GM21447 (cell line): ENCODE measurements at regions not wholly inside any gene's neighbourhood (a gene's known extent, or its start where the extent isn't known, plus 50 kb on each side); places are given as distances from the start of the nearest gene placed in this dataset.
"Not testable (repeated sequence)": the region's sequence is repeated elsewhere in the genome, so short reads cannot be mapped to it uniquely, and the experiment has no call there.

Source experiments
- ATAC-seq: cut with Tn5 transposase; IDR thresholded peaks from one replicate; pipeline ENCODE4 v1.9.1; 2021; ENCODE audit not compliant: unreplicated experiment

- ATAC-seq = not testable (repeated sequence)
Observed at GRCh38 chr3:125915437-125915787, 53.6 kb upstream of the ROPN1B start.

- peak; percentile 81 for ATAC-seq
Observed at GRCh38 chr3:125915792-125916375, 53.1 kb upstream of the ROPN1B start.

- ATAC-seq = peak; percentile 66
Observed at GRCh38 chr3:125916376-125916978, 52.5 kb upstream of the ROPN1B start.

DNA sequence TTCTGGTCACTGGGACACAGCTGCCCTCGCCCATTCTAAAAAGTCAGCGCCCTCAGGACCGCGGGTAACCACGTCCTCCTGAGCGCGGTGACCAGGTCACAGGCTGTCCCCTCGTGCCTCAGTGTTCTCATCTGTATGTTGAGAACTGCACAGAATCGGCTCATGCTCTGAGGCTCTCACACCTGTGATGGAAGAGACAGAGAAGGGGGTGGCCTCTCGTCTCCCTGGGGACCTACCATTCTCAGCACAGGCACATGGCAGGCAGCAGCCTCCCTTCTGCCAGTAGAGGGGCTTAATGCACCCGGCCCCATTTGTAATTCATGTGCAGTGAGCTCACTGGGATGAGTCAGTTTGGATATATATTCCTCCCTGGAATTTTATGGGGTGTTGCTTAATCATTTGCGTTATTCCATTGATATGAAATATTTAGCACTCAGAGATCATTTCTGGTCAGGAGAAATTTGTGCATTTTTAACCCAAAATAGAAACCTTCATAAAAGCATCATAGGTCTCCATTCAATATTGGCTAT, 51.9 kb upstream of the ROPN1B start:
- not testable (repeated sequence) for ATAC-seq

GRCh38 chr3:125918024-125918423, 51.0 kb upstream of the ROPN1B start:
- ATAC-seq = not testable (repeated sequence)

GRCh38 chr3:125918451-125918850, 50.5 kb upstream of the ROPN1B start:
- ATAC-seq = not testable (repeated sequence)

GRCh38 chr3:125918866-125919265, 50.1 kb upstream of the ROPN1B start:
- ATAC-seq = not testable (repeated sequence)
